Cardiac muscle cell (in vitro differentiated cells and primary cell): ENCODE measurements at regions not wholly inside any gene's neighbourhood (a gene's known extent, or its start where the extent isn't known, plus 50 kb on each side); places are given as distances from the start of the nearest gene placed in this dataset.

Experiments used
- DNase-seq, 2 donors: peaks; one replicate each; pipeline versions ENCODE4 v3.0.0 to v3.0.0-alpha.2; 2010 to 2017; ENCODE audit warnings: low read depth in 1 of 2, low spot score in 1 of 2
- H3K27ac ChIP-seq: fragments of 200-600 bp; sonication (generic); 2 replicates; pipeline ENCODE4 v1.5.1; 2016
- H3K27me3 ChIP-seq: fragments of 200-600 bp; sonication (generic); 2 replicates; pipeline ENCODE4 v1.6.0; 2016; ENCODE audit warnings: control low read depth
- H3K36me3 ChIP-seq: fragments of 200-600 bp; sonication (generic); 2 replicates; pipeline ENCODE4 v1.5.1; 2016; ENCODE audit warnings: control low read depth
- H3K4me1 ChIP-seq: fragments of 200-600 bp; sonication (generic); 2 replicates; pipeline ENCODE4 v1.8.1; 2017; ENCODE audit warnings: low read depth, mild to moderate bottlenecking, mixed run types
- H3K4me3 ChIP-seq: fragments of 200-600 bp; sonication (generic); 2 replicates; pipeline ENCODE4 v1.5.1; 2016; ENCODE audit warnings: mild to moderate bottlenecking
- H3K9me3 ChIP-seq: fragments of 200-600 bp; sonication (generic); 2 replicates; pipeline ENCODE4 v1.5.1; 2017; ENCODE audit warnings: low read depth, mild to moderate bottlenecking, control low read depth
- TF ChIP-seq, protein P1 (sequence below): IDR thresholded peaks from 2 replicates; pipeline ENCODE4 v1.5.1; 2012; ENCODE audit warnings: low read depth, mild to moderate bottlenecking, low read length

DNA sequence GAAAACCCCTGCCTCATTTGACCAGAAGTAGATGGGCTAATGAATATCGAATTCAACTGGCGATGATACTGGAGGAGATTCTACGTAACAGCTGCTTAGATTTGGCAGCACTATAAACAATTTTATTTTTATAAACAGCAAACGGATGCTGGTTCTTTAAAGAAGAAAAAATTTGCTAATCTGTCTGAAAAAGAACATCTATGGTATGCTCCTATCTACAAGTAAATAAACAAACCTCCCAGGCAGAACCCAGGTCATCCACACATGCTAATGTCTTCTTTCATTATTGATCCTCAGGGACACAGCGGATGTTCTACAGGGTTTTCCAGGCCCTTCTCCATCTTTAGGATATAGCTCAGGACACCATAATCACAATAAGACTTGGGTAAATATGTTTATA is 291.3 kb downstream of the ALDH8A1 start:
- no peaks in the 10 kb centered on the region for H3K9me3 ChIP-seq
- TF ChIP-seq, protein P1, sequence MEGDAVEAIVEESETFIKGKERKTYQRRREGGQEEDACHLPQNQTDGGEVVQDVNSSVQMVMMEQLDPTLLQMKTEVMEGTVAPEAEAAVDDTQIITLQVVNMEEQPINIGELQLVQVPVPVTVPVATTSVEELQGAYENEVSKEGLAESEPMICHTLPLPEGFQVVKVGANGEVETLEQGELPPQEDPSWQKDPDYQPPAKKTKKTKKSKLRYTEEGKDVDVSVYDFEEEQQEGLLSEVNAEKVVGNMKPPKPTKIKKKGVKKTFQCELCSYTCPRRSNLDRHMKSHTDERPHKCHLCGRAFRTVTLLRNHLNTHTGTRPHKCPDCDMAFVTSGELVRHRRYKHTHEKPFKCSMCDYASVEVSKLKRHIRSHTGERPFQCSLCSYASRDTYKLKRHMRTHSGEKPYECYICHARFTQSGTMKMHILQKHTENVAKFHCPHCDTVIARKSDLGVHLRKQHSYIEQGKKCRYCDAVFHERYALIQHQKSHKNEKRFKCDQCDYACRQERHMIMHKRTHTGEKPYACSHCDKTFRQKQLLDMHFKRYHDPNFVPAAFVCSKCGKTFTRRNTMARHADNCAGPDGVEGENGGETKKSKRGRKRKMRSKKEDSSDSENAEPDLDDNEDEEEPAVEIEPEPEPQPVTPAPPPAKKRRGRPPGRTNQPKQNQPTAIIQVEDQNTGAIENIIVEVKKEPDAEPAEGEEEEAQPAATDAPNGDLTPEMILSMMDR: no peak
- no peaks in the 10 kb centered on the region for H3K36me3 ChIP-seq
- DNase-seq: no peak
- H3K4me3 ChIP-seq: no peak overlapping the region
- H3K27ac ChIP-seq: no peak overlapping the region
- peaks cover 7% of the 10 kb centered on the region for H3K4me1 ChIP-seq
- no peaks in the 10 kb centered on the region for H3K27me3 ChIP-seq

DNA sequence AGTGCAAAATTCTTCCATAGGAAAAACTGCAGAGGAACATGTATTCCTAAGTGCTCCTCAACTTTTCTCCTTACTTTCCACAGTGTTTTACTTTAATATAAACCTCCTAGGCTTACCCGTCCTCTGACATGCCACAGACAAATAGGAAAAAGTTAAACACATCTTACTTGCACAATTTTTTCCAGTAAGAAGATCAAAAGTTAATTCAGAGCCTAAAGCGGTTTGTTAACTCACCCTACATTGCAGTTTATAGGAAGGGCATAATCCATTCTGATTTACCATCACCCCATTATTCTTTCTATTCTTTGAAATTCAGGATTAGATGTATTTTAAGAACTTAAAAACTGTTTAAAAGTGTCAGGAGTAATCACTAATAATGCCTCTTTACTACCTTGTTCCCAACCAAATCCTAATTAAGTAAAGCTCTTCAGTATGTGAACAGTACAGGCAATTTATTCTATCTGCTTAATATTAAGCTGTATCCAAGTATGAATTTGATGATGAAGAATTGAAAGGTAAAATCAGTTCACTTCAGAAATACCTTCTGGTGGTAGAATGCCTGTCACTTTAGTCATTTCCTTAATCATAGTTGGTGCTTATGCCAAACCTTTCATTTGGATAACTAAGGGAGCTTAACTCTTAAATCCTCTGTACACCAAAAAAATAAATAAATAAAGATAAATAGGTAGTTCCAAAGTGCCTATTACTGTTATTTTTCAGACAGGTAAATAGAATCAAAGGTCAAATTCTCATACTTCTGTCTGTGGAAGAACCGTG is 292.0 kb downstream of the ALDH8A1 start:
- Histone ChIP-seq H3K9me3 (no peaks in the 10 kb centered on the region), H3K36me3 (no peaks in the 10 kb centered on the region), H3K4me1 (peaks cover 7% of the 10 kb centered on the region), H3K27ac (no peak overlapping the region), H3K4me3 (no peak overlapping the region), H3K27me3 (no peaks in the 10 kb centered on the region)
- DNase-seq: no peak
- TF ChIP-seq, protein P1: no peak

DNA sequence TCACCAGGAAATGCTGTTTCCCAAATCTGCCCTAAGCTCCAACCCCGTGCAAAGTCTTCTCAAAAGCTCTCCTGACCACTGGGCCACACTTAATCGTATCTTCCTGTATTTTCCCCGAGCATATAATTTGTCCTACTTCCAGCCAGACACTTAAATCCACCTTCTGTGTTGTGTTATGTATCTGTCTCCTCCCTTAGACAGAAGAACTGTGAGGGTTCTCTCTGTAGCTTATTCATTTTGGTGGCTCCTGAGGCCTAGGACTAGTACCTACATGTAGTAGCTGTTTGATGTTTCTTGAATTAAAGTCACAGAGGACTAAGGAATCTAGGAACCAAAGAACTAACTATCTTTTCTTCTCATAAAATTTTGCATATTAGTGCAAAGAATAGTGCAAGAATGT is 292.6 kb downstream of the ALDH8A1 start:
- Histone ChIP-seq H3K9me3 (no peaks in the 10 kb centered on the region), H3K4me1 (peaks cover 7% of the 10 kb centered on the region), H3K27ac (no peak overlapping the region), H3K27me3 (no peaks in the 10 kb centered on the region), H3K36me3 (no peaks in the 10 kb centered on the region), H3K4me3 (no peak overlapping the region)
- no peak for DNase-seq
- TF ChIP-seq, protein P1: no peak

DNA sequence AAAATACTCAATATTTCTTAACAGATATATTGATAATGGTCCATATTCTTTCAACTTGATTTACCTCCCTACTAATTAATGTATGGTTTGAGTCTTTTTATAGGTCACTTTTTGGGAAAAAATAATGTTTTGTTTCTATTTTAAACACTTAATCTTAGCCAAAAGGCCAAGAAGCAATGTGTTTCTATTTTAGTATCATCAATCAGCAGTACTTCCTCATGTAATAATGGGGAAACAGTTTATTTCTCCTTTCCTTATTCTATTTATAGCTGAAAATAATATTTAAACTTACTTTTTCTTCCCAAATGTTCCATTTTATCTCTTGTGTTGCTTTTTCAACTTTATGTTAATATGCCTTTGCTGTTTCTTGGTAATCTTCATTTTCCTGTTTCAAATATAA is 295.1 kb downstream of the ALDH8A1 start:
- H3K27me3 ChIP-seq: no peaks in the 10 kb centered on the region
- peaks cover 7% of the 10 kb centered on the region for H3K4me1 ChIP-seq
- H3K4me3 ChIP-seq: no peak overlapping the region
- H3K36me3 ChIP-seq: no peaks in the 10 kb centered on the region
- TF ChIP-seq, protein P1: no peak
- no peaks in the 10 kb centered on the region for H3K9me3 ChIP-seq
- no peak overlapping the region for H3K27ac ChIP-seq
- DNase-seq: no peak

DNA sequence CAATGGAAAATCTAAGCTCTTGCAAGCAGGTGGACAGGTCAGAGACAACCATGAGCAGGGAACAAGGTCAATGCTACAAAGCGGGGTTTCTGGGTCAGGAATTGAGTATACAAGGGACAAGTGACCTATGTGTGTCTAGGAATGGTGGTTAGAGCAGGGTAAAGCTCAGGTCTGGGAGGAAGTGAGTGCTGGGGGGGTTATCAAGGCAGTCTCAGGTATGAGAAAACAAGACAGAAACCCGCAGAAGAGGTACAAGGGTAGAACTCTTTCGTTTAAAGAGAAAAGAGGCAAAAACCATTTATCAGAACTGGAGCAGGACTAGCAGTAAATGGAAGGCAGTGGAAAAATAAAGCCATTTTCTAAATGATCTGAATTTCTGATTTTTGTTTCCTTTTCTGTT is 298.4 kb downstream of the ALDH8A1 start:
- DNase-seq: no peak
- Histone ChIP-seq H3K36me3 (no peaks in the 10 kb centered on the region), H3K4me3 (no peak overlapping the region), H3K27ac (no peak overlapping the region), H3K4me1 (peaks cover 7% of the 10 kb centered on the region), H3K27me3 (no peaks in the 10 kb centered on the region), H3K9me3 (no peaks in the 10 kb centered on the region)
- TF ChIP-seq, protein P1: no peak
